Adrenal gland (tissue), 9 donors: ENCODE measurements at regions not wholly inside any gene's neighbourhood (a gene's known extent, or its start where the extent isn't known, plus 50 kb on each side); places are given as distances from the start of the nearest gene placed in this dataset.

Experiments used
- DNase-seq, 7 donors: peaks; one replicate each; pipeline ENCODE4 v3.0.0-alpha.2; 2019 to 2020
- H3K27ac ChIP-seq, 5 donors: fragments of 200-600 bp; sonication (generic) in 4 of 5; 1 replicate in 3 of 5; 2 replicates in 2 of 5; pipeline versions ENCODE4 v1.5.1 to v1.8.0; 2016 to 2020; ENCODE audit warnings: mild to moderate bottlenecking in 1 of 5
- H3K27me3 ChIP-seq: fragments of 200-600 bp; 2 replicates; pipeline ENCODE4 v1.8.0; 2021
- H3K36me3 ChIP-seq, 2 donors: fragments of 200-600 bp; replicated peaks in 1 of 2; 1 replicate in 1 of 2; 2 replicates in 1 of 2; pipeline versions ENCODE4 v1.5.1 to v1.8.0; 2018 to 2022
- H3K4me1 ChIP-seq, 2 donors: fragments of 200-600 bp; replicated peaks in 1 of 2; 1 replicate in 1 of 2; 2 replicates in 1 of 2; pipeline versions ENCODE4 v1.5.1 to v1.8.0; 2018 to 2021
- H3K4me3 ChIP-seq, 4 donors: fragments of 200-600 bp; sonication (generic) in 3 of 4; one replicate each; pipeline ENCODE4 v1.5.1; 2016 to 2018
- H3K9me3 ChIP-seq, 3 donors: fragments of 200-600 bp; sonication (generic) in 1 of 3; replicated peaks in 1 of 3; 1 replicate in 2 of 3; 2 replicates in 1 of 3; pipeline versions ENCODE4 v1.5.1 to v1.8.0; 2016 to 2021
- CTCF ChIP-seq, 6 experiments: fragments of 450-650 bp in 4 of 6; fragments of 200-600 bp in 2 of 6; sonication (generic) in 1 of 6; IDR thresholded peaks; 1 replicate in 5 of 6; 2 replicates in 1 of 6; pipeline versions ENCODE4 v1.5.1 to v1.8.0; 2016 to 2021; ENCODE audit warnings: antibody characterized with exemption in 6 of 6, mild to moderate bottlenecking in 2 of 6, moderate library complexity in 1 of 6
- POLR2A ChIP-seq, 2 donors: fragments of 450-650 bp; IDR thresholded peaks; one replicate each; pipeline ENCODE4 v1.6.1; 2017; ENCODE audit warnings: antibody characterized with exemption in 2 of 2, mild to moderate bottlenecking in 2 of 2, moderate library complexity in 1 of 2
- WGBS, 4 donors: extraction: QIAGEN DNeasy Blood & Tissue Kit in 2 of 4; methylation state at CpG; one replicate each; pipeline versions ENCODE4 v1.1.5 to v1.1.7; 2013 to 2017; 5-methylcytosine and 5-hydroxymethylcytosine counted together
- intact Hi-C, 2 donors: fragments of 100-400 bp; cut with DNase I; formaldehyde crosslinking; loops; one replicate each; pipeline versions ENCODE4 v1.14.1 to v1.15.0; 2022 to 2023
- donor health status: healthy with polysubstance abuse.
- donor health status: Bipolar disorder and iron deficiency.
- donor health status: DM: yes; HTN: yes; CAD: no.
- donor health status: DM: no; HTN: no; CAD: no.
- donor health status: DM: no; HTN: no; CAD: no.

GRCh38 chr11:29272019-29272654, 744.7 kb downstream of the KCNA4 start:
- H3K9me3 ChIP-seq, result no peaks in the 10 kb centered on the region
- H3K4me1 ChIP-seq, result no peaks in the 10 kb centered on the region
- no peaks in the 10 kb centered on the region for H3K36me3 ChIP-seq
- H3K27ac ChIP-seq, result no peak overlapping the region
- 67 to 73% (median 71%) methylated on average over 5 of the region's 5 CpGs for WGBS, 4 donors
- intact Hi-C loops, result no loop called here
- peak in 3 of 7 donors; percentile 6 to 22 (median 21) for DNase-seq
- no peak overlapping the region for H3K4me3 ChIP-seq
- no peak for TF ChIP-seq POLR2A (IDR thresholded peaks at IDR 0.05)
- peak; percentile 16 to 46 (median 37) for TF ChIP-seq CTCF (IDR thresholded peaks at IDR 0.05)
- H3K27me3 ChIP-seq, result no peaks in the 10 kb centered on the region

GRCh38 chr11:29271616-29272015, 745.2 kb downstream of the KCNA4 start:
- H3K27ac ChIP-seq, result no peak overlapping the region
- H3K36me3 ChIP-seq, result no peaks in the 10 kb centered on the region
- no peaks in the 10 kb centered on the region for H3K4me1 ChIP-seq
- H3K9me3 ChIP-seq, result no peaks in the 10 kb centered on the region
- TF ChIP-seq POLR2A (IDR thresholded peaks at IDR 0.05) (no peak), CTCF (IDR thresholded peaks at IDR 0.05) (no peak)
- no peak overlapping the region for H3K4me3 ChIP-seq
- 15 to 32% (median 23%) methylated on average over 1 of the region's 1 CpG for WGBS, 4 donors
- no peak for DNase-seq
- H3K27me3 ChIP-seq, result no peaks in the 10 kb centered on the region
- intact Hi-C loops, result no loop called here

DNA sequence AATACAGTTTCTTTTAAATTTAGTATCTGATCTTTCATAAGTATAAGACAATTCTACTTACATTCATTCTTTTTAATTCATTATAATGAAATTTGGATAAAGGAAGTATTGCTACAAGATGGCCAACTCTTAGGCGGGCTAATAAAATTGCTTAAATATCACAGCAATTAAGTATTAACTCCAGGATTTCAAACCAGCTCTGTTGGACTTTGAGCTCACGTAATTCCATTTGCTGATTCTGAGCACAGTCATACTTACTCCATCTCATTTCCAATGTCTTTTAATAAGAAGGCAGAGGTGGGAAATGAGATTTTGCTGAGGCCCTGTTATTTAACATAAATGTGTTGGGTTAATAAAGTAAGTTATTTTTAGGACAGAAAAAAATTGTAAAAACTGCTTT, 748.1 kb downstream of the KCNA4 start:
- Histone ChIP-seq H3K4me3 (no peak overlapping the region), H3K27ac (no peak overlapping the region), H3K4me1 (no peaks in the 10 kb centered on the region), H3K36me3 (no peaks in the 10 kb centered on the region), H3K9me3 (no peaks in the 10 kb centered on the region), H3K27me3 (no peaks in the 10 kb centered on the region)
- no peak for DNase-seq
- intact Hi-C loops, result no loop called here
- 75 to 86% (median 77%) methylated on average over 2 of the region's 2 CpGs for WGBS, 4 donors
- TF ChIP-seq POLR2A (IDR thresholded peaks at IDR 0.05) (no peak), CTCF (IDR thresholded peaks at IDR 0.05) (no peak)

- H3K27ac ChIP-seq, result no peak overlapping the region
- H3K36me3 ChIP-seq, result no peaks in the 10 kb centered on the region
- no peaks in the 10 kb centered on the region for H3K4me1 ChIP-seq
- no peak overlapping the region for H3K4me3 ChIP-seq
- intact Hi-C loops, result no loop called here
- no peak for DNase-seq
- TF ChIP-seq POLR2A (IDR thresholded peaks at IDR 0.05) (no peak), CTCF (IDR thresholded peaks at IDR 0.05) (no peak)
- H3K9me3 ChIP-seq, result no peaks in the 10 kb centered on the region
- H3K27me3 ChIP-seq, result no peaks in the 10 kb centered on the region
- 59 to 69% (median 60%) methylated on average over 3 of the region's 3 CpGs for WGBS, 4 donors
Observed at GRCh38 chr11:29265792-29266191, 751.0 kb downstream of the KCNA4 start.
